HCT116 (cell line): ENCODE measurements at regions not wholly inside any gene's neighbourhood (a gene's known extent, or its start where the extent isn't known, plus 50 kb on each side); places are given as distances from the start of the nearest gene placed in this dataset.

Source experiments
- ATAC-seq: fragments of 200-7000 bp; cut with Tn5 transposase; 2 replicates; pipeline ENCODE4 v1.9.1; 2020; ENCODE audit warnings: mild to moderate bottlenecking, moderate library complexity
- BruUV-seq: library from RNA; stranded (reverse); fragments of 400-500 nt; replicated peaks from 2 replicates; lab custom pipeline; 2021; lab: Mats Ljungman, UMichigan
- CTCF ChIA-PET: fragments of 300-600 bp; sonication (Branson Sonifier 250); formaldehyde crosslinking; loops from one replicate; lab custom pipeline; 2021; ENCODE audit warnings: antibody characterized with exemption; lab: Charles Lee
- POLR2A ChIA-PET: fragments of 300-600, 350-600 bp; sonication (Branson Sonifier 250); formaldehyde crosslinking; loops from one replicate; lab custom pipeline; 2021; ENCODE audit warnings: antibody characterized with exemption; lab: Charles Lee
- RAD21 ChIA-PET, 2 experiments: fragments of 300-600 bp; sonication (Branson Sonifier 250); formaldehyde crosslinking; loops; one replicate each; lab custom pipeline; 2023; ENCODE audit warnings: low total read pairs in 2 of 2; ENCODE audit not compliant: uncharacterized antibody in 2 of 2, unreplicated experiment in 2 of 2, low non-redundant PET in 1 of 2; lab: Charles Lee
- DNase-seq: peaks from one replicate; pipeline ENCODE4 v3.0.0-alpha.2; 2010; ENCODE audit warnings: low read depth, low spot score
- H2AFZ ChIP-seq: fragments of 200-600 bp; shearing (Covaris generic), sonication (generic); 2 replicates; pipeline ENCODE4 v1.6.1; 2017; ENCODE audit warnings: low read depth, mixed run types, mixed read lengths, antibody characterized with exemption, low read length; ENCODE audit not compliant: poor library complexity, severe bottlenecking
- H3K27ac ChIP-seq: 2 replicates; pipeline ENCODE4 v1.5.1; 2012; ENCODE audit warnings: low read depth, low read length
- H3K27me3 ChIP-seq: fragments of 200-600 bp; sonication (generic); 2 replicates; pipeline ENCODE4 v1.6.1; 2016; ENCODE audit warnings: mixed run types, low read length, mixed read lengths; ENCODE audit not compliant: insufficient read depth
- H3K36me3 ChIP-seq, 2 experiments: fragments of 200-500 bp in 1 of 2; fragments of 200-600 bp in 1 of 2; sonication (Bioruptor generic) in 1 of 2; sonication (generic) in 1 of 2; 2 replicates each; pipeline versions ENCODE4 v1.5.1 to v1.6.1; 2014 to 2016; ENCODE audit warnings: low read length in 2 of 2, inconsistent platforms in 1 of 2, mixed read lengths in 1 of 2, mixed run types in 1 of 2; ENCODE audit not compliant: insufficient read depth in 2 of 2, control insufficient read depth in 1 of 2
- H3K4me1 ChIP-seq, 2 experiments: fragments of 200-600 bp in 1 of 2; sonication (generic) in 1 of 2; 2 replicates each; pipeline versions ENCODE4 v1.5.1 to v1.6.1; 2012 to 2017; ENCODE audit warnings: low read length in 2 of 2, inconsistent platforms in 1 of 2, mild to moderate bottlenecking in 1 of 2, mixed read lengths in 1 of 2, mixed run types in 1 of 2, moderate library complexity in 1 of 2; ENCODE audit not compliant: insufficient read depth in 2 of 2, control insufficient read depth in 1 of 2
- H3K4me2 ChIP-seq: fragments of 200-600 bp; sonication (generic); 2 replicates; pipeline ENCODE4 v1.6.1; 2017; ENCODE audit warnings: mixed run types, low read length, mixed read lengths
- H3K4me3 ChIP-seq, 2 experiments: fragments of 200-600 bp in 1 of 2; sonication (generic) in 1 of 2; replicated peaks in 1 of 2; 2 replicates each; pipeline ENCODE4 v1.5.1; 2011 to 2016; ENCODE audit warnings: low read length in 2 of 2, control low read depth in 1 of 2, low read depth in 1 of 2, mild to moderate bottlenecking in 1 of 2, mixed read lengths in 1 of 2, mixed run types in 1 of 2
- H3K79me2 ChIP-seq: fragments of 200-600 bp; sonication (generic); 2 replicates; pipeline ENCODE4 v1.6.1; 2017; ENCODE audit warnings: mild to moderate bottlenecking, mixed run types, low read length, moderate library complexity, mixed read lengths; ENCODE audit not compliant: insufficient read depth
- H3K9ac ChIP-seq: fragments of 200-600 bp; sonication (generic); 2 replicates; pipeline ENCODE4 v1.6.1; 2016; ENCODE audit warnings: low read length, mixed read lengths
- H3K9me2 ChIP-seq: fragments of 200-600 bp; sonication (generic), shearing (Covaris generic); 2 replicates; pipeline ENCODE4 v1.6.1; 2017; ENCODE audit warnings: mixed run types, mild to moderate bottlenecking, moderate library complexity; ENCODE audit not compliant: insufficient read depth
- H3K9me3 ChIP-seq, 2 experiments: fragments of 200-500 bp in 1 of 2; fragments of 200-600 bp in 1 of 2; sonication (Bioruptor generic) in 1 of 2; sonication (generic) in 1 of 2; 2 replicates each; pipeline ENCODE4 v1.6.1; 2014 to 2017; ENCODE audit warnings: low read length in 2 of 2, mixed read lengths in 2 of 2, inconsistent platforms in 1 of 2, low read depth in 1 of 2, mild to moderate bottlenecking in 1 of 2, mixed run types in 1 of 2, moderate library complexity in 1 of 2; ENCODE audit not compliant: control insufficient read depth in 1 of 2, insufficient read depth in 1 of 2
- H4K20me1 ChIP-seq: fragments of 200-600 bp; sonication (generic), shearing (Covaris generic); 2 replicates; pipeline ENCODE4 v1.6.1; 2017; ENCODE audit warnings: mixed run types, mild to moderate bottlenecking, moderate library complexity; ENCODE audit not compliant: insufficient read depth
- EGR1 ChIP-seq: IDR thresholded peaks from 2 replicates; pipeline ENCODE4 v1.6.1; 2012; ENCODE audit warnings: low read depth
- EZH2phosphoT487 ChIP-seq: fragments of 200-600 bp; IDR thresholded peaks from 2 replicates; pipeline ENCODE4 v1.6.1; 2018; ENCODE audit warnings: antibody characterized with exemption, borderline replicate concordance
- FOSL1 ChIP-seq: IDR thresholded peaks from 2 replicates; pipeline ENCODE4 v1.6.1; 2012; ENCODE audit warnings: low read depth
- JUND ChIP-seq: IDR thresholded peaks from 2 replicates; pipeline ENCODE4 v1.6.1; 2012
- RAD21 ChIP-seq: IDR thresholded peaks from 2 replicates; pipeline ENCODE4 v1.6.1; 2012; ENCODE audit warnings: low read depth, mild to moderate bottlenecking
- SIN3A ChIP-seq: IDR thresholded peaks from 2 replicates; pipeline ENCODE4 v1.6.1; 2012; ENCODE audit warnings: low read depth
- SP1 ChIP-seq: IDR thresholded peaks from 2 replicates; pipeline ENCODE4 v1.6.1; 2012; ENCODE audit warnings: low read depth
- TCF7L2 ChIP-seq: IDR thresholded peaks from 2 replicates; pipeline ENCODE4 v1.7.0; 2011; ENCODE audit warnings: borderline replicate concordance, inconsistent platforms; ENCODE audit not compliant: insufficient read depth, insufficient read length; ENCODE audit errors: extremely low read depth
- YY1 ChIP-seq: IDR thresholded peaks from 2 replicates; pipeline ENCODE4 v1.6.1; 2011; ENCODE audit warnings: low read length, low read depth, moderate library complexity, mild to moderate bottlenecking; ENCODE audit not compliant: insufficient replicate concordance; ENCODE audit errors: extremely low read depth
- ZFX ChIP-seq: fragments of 450-650 bp; IDR thresholded peaks from 2 replicates; pipeline ENCODE4 v1.6.1; 2017
- ZNF274 ChIP-seq: fragments of 200-500 bp; sonication (Bioruptor generic); IDR thresholded peaks from 2 replicates; pipeline ENCODE4 v1.6.1; 2014; ENCODE audit warnings: mild to moderate bottlenecking, low read depth, low read length, inconsistent platforms
- intact Hi-C: fragments of 100-400 bp; cut with micrococcal nuclease; formaldehyde crosslinking; loops from 2 replicates; pipeline ENCODE4 v1.10.0; 2022
- TF ChIP-seq, protein P1 (sequence below): IDR thresholded peaks from 2 replicates; pipeline ENCODE4 v1.6.1; 2011; ENCODE audit warnings: mild to moderate bottlenecking, low read length, moderate library complexity; ENCODE audit not compliant: insufficient replicate concordance; ENCODE audit errors: extremely low read depth
- TF ChIP-seq, protein P2 (sequence below): IDR thresholded peaks from 2 replicates; pipeline ENCODE4 v1.6.1; 2012
- TF ChIP-seq, protein P3 (sequence below): IDR thresholded peaks from 2 replicates; pipeline ENCODE4 v1.6.1; 2012; ENCODE audit warnings: low read depth

DNA sequence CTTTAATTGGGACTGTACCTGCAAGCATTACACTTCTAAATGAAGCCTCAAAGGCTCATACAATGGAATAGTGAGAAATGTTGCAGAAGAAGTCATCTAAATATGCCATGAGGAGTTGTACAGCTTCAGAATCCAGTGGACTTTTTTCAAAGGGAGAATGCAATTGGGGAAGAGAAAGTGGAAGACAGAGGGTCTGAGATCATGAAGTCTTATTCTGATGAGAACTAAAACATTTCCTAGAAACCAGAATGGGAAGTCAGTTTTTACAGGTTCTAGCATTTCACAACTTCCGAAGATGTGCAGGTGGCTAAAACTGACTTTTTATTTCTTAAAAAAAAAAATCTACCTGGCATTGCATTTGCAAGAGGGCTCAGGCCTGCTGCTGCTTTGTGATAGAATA, 424.4 kb upstream of the RUNX1 start:
- H4K20me1 ChIP-seq = no peaks in the 10 kb centered on the region
- H3K27me3 ChIP-seq = no peaks in the 10 kb centered on the region
- no peaks in the 10 kb centered on the region for H3K36me3 ChIP-seq
- intact Hi-C loops = no loop called here
- ChIA-PET CTCF (no interaction called here), POLR2A (no interaction called here), RAD21 (no interaction called here)
- no peak for ATAC-seq
- H3K9ac ChIP-seq = no peak overlapping the region
- H3K9me2 ChIP-seq = no peaks in the 10 kb centered on the region
- no peak for DNase-seq
- no peak overlapping the region for H3K4me3 ChIP-seq
- H3K79me2 ChIP-seq = no peaks in the 10 kb centered on the region
- BruUV-seq = no TSS peak
- no peak overlapping the region for H3K4me2 ChIP-seq
- TF ChIP-seq EZH2phosphoT487 (no peak), ZNF274 (no peak), RAD21 (no peak), EGR1 (no peak), ZFX (no peak), SIN3A (no peak), YY1 (no peak), JUND (no peak), SP1 (no peak), FOSL1 (no peak), TCF7L2 (no peak)
- TF ChIP-seq, protein P1, sequence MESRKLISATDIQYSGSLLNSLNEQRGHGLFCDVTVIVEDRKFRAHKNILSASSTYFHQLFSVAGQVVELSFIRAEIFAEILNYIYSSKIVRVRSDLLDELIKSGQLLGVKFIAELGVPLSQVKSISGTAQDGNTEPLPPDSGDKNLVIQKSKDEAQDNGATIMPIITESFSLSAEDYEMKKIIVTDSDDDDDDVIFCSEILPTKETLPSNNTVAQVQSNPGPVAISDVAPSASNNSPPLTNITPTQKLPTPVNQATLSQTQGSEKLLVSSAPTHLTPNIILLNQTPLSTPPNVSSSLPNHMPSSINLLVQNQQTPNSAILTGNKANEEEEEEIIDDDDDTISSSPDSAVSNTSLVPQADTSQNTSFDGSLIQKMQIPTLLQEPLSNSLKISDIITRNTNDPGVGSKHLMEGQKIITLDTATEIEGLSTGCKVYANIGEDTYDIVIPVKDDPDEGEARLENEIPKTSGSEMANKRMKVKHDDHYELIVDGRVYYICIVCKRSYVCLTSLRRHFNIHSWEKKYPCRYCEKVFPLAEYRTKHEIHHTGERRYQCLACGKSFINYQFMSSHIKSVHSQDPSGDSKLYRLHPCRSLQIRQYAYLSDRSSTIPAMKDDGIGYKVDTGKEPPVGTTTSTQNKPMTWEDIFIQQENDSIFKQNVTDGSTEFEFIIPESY = no peak
- TF ChIP-seq, protein P2, sequence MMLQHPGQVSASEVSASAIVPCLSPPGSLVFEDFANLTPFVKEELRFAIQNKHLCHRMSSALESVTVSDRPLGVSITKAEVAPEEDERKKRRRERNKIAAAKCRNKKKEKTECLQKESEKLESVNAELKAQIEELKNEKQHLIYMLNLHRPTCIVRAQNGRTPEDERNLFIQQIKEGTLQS = no peak
- TF ChIP-seq, protein P3, sequence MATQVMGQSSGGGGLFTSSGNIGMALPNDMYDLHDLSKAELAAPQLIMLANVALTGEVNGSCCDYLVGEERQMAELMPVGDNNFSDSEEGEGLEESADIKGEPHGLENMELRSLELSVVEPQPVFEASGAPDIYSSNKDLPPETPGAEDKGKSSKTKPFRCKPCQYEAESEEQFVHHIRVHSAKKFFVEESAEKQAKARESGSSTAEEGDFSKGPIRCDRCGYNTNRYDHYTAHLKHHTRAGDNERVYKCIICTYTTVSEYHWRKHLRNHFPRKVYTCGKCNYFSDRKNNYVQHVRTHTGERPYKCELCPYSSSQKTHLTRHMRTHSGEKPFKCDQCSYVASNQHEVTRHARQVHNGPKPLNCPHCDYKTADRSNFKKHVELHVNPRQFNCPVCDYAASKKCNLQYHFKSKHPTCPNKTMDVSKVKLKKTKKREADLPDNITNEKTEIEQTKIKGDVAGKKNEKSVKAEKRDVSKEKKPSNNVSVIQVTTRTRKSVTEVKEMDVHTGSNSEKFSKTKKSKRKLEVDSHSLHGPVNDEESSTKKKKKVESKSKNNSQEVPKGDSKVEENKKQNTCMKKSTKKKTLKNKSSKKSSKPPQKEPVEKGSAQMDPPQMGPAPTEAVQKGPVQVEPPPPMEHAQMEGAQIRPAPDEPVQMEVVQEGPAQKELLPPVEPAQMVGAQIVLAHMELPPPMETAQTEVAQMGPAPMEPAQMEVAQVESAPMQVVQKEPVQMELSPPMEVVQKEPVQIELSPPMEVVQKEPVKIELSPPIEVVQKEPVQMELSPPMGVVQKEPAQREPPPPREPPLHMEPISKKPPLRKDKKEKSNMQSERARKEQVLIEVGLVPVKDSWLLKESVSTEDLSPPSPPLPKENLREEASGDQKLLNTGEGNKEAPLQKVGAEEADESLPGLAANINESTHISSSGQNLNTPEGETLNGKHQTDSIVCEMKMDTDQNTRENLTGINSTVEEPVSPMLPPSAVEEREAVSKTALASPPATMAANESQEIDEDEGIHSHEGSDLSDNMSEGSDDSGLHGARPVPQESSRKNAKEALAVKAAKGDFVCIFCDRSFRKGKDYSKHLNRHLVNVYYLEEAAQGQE = no peak
- H3K4me1 ChIP-seq = peaks cover 6 to 8% of the 10 kb centered on the region in 2 experiments; a peak in 3 of 4 replicates
- no peak overlapping the region for H3K27ac ChIP-seq
- H3K9me3 ChIP-seq = no peaks in the 10 kb centered on the region
- H2AFZ ChIP-seq = no peak overlapping the region
